AG04450 (cell line): ENCODE measurements at regions not wholly inside any gene's neighbourhood (a gene's known extent, or its start where the extent isn't known, plus 50 kb on each side); places are given as distances from the start of the nearest gene placed in this dataset.

Experiments used
- CTCF ChIA-PET: fragments of 300-600, 350-600 bp; formaldehyde crosslinking; extraction: SDS; loops from one replicate; lab custom pipeline; 2022; ENCODE audit warnings: antibody characterized with exemption, inconsistent platforms; lab: Charles Lee
- POLR2A ChIA-PET: fragments of 350-600 bp; formaldehyde crosslinking; extraction: SDS; loops from one replicate; lab custom pipeline; 2021; ENCODE audit warnings: antibody characterized with exemption, inconsistent platforms; lab: Yijun Ruan, JAX
- DNase-seq: peaks from one replicate; pipeline ENCODE4 v3.0.0-alpha.2; 2011; ENCODE audit warnings: low read depth, low spot score
- H3K27ac ChIP-seq: one replicate; pipeline ENCODE4 v1.5.1; 2012; ENCODE audit warnings: low read depth, low read length, control low read depth
- H3K27me3 ChIP-seq: one replicate; pipeline ENCODE4 v1.6.0; 2012; ENCODE audit warnings: low read length; ENCODE audit not compliant: control insufficient read depth, insufficient read depth
- H3K4me3 ChIP-seq: 2 replicates; pipeline ENCODE4 v1.5.1; 2011; ENCODE audit warnings: mild to moderate bottlenecking, low read depth, low read length, control low read depth
- H3K9me3 ChIP-seq: 2 replicates; pipeline ENCODE4 v1.5.1; 2012; ENCODE audit warnings: low read length; ENCODE audit not compliant: control insufficient read depth, insufficient read depth
- CTCF ChIP-seq: IDR thresholded peaks from 2 replicates; pipeline ENCODE4 v1.5.1; 2011; ENCODE audit warnings: low read depth, low read length, control low read depth, inconsistent platforms

GRCh38 chr22:34278121-34278520 is 357.8 kb upstream of the LARGE1 start:
- no peaks in the 10 kb centered on the region for H3K27me3 ChIP-seq
- CTCF ChIA-PET, result no interaction called here
- DNase-seq, result no peak
- H3K4me3 ChIP-seq, result no peak overlapping the region
- H3K9me3 ChIP-seq, result peaks cover 28% of the 10 kb centered on the region
- POLR2A ChIA-PET, result no interaction called here
- no peak overlapping the region for H3K27ac ChIP-seq
- no peak for TF ChIP-seq CTCF

- CTCF ChIA-PET, result no interaction called here
- no peak for DNase-seq
- H3K4me3 ChIP-seq, result no peak overlapping the region
- no peaks in the 10 kb centered on the region for H3K27me3 ChIP-seq
- no peak for TF ChIP-seq CTCF
- H3K9me3 ChIP-seq, result peaks cover 33% of the 10 kb centered on the region
- no peak overlapping the region for H3K27ac ChIP-seq
- POLR2A ChIA-PET, result no interaction called here
Observed at GRCh38 chr22:34281738-34282137, 361.5 kb upstream of the LARGE1 start.

GRCh38 chr22:34283844-34284243 is 363.6 kb upstream of the LARGE1 start:
- no peak for TF ChIP-seq CTCF
- DNase-seq, result no peak
- ChIA-PET CTCF (no interaction called here), POLR2A (no interaction called here)
- Histone ChIP-seq H3K9me3 (peaks cover 42% of the 10 kb centered on the region), H3K27me3 (no peaks in the 10 kb centered on the region), H3K27ac (no peak overlapping the region), H3K4me3 (no peak overlapping the region)

- Histone ChIP-seq H3K4me3 (no peak overlapping the region), H3K27me3 (no peaks in the 10 kb centered on the region), H3K27ac (no peak overlapping the region), H3K9me3 (peaks cover 19% of the 10 kb centered on the region)
- TF ChIP-seq CTCF, result no peak
- ChIA-PET CTCF (no interaction called here), POLR2A (no interaction called here)
- DNase-seq, result no peak
Observed at GRCh38 chr22:34293324-34293723, 373.0 kb upstream of the LARGE1 start.

GRCh38 chr22:34294476-34294875 is 374.2 kb upstream of the LARGE1 start:
- H3K4me3 ChIP-seq, result no peak overlapping the region
- POLR2A ChIA-PET, result no interaction called here
- no peaks in the 10 kb centered on the region for H3K27me3 ChIP-seq
- CTCF ChIA-PET, result no interaction called here
- TF ChIP-seq CTCF, result no peak
- no peak overlapping the region for H3K27ac ChIP-seq
- H3K9me3 ChIP-seq, result peaks cover 19% of the 10 kb centered on the region
- DNase-seq, result no peak
